NCI-H2081 treated with DMSO at 0.1 percent for 48 hours (cell line): ENCODE measurements at regions not wholly inside any gene's neighbourhood (a gene's known extent, or its start where the extent isn't known, plus 50 kb on each side); places are given as distances from the start of the nearest gene placed in this dataset.
A peak's percentile ranks its signal among the peaks of the same experiment; 100 is the strongest.

Experiments used
- DNase-seq: peaks from one replicate; lab custom pipeline; 2025; lab: John Stamatoyannopoulos, UW

DNA sequence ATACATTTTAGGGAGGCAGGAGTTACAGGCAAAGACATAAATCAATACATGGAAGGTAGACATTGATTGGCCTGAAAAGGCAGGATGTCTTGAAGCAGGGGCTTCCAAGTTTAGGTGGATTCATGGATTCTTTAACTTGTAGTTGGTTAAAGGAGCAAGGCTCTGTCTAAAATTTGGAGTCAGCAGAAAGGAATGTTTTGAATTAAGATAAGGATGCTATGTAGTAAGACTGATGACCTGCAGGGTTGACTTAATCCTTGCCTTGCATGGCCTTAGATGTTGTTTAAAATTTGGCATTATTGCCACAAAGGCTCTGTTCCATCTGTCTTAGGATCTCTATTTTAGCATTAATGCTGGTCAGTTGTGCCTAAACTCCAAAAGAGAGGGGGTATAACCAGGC, 171.3 kb downstream of the C5orf15 start:
- no peak for DNase-seq

GRCh38 chr5:133796186-133796585, 172.2 kb downstream of the C5orf15 start:
- no peak for DNase-seq

- peak; percentile 16 for DNase-seq
These were observed 173.5 kb downstream of the C5orf15 start for GRCh38 chr5:133794771-133795415.

- no peak for DNase-seq
These were observed 174.5 kb downstream of the C5orf15 start for GRCh38 chr5:133793756-133794465.

- no peak for DNase-seq
These were observed 175.8 kb downstream of the C5orf15 start for GRCh38 chr5:133792655-133793054.

DNA sequence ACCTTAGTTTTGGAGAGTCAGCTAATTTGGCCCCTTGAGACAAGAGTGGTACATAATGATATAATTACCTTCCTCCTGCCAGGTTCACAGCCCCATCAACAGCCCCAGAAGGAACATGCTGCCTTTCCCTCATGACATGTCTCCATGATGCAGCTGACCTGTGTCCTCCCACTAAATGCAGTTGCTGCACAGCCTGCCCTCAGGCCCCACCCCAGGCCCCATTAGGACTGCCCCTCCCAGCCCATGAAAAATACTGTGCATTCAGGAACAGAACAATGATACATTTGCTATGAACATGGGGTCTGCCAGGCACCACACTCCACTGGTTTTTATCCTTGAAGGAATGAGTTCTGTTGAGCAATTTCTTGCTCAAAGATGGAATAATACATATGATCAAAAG, 176.4 kb downstream of the C5orf15 start:
- no peak for DNase-seq

GRCh38 chr5:133790898-133791297, 177.5 kb downstream of the C5orf15 start:
- no peak for DNase-seq

DNA sequence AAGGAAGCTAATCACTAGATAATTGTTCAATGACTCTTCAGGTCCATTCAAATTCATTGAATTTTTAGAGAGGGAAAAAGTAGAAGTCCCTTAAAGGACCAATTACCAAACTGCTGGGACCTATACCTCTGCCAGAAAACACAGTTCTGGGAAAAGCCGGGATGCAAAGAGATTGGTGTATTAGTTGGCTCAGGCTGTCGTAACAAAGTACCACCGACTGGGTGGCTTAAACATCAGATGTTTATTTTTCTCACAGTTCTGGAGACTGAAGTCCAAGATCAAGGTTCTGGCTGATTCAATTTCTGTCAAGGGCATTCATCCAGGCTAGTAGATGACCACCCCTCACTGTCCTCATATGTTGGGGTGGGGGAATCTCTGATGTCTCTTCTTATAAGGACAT, 177.1 kb upstream of the FSTL4 start:
- no peak for DNase-seq

DNA sequence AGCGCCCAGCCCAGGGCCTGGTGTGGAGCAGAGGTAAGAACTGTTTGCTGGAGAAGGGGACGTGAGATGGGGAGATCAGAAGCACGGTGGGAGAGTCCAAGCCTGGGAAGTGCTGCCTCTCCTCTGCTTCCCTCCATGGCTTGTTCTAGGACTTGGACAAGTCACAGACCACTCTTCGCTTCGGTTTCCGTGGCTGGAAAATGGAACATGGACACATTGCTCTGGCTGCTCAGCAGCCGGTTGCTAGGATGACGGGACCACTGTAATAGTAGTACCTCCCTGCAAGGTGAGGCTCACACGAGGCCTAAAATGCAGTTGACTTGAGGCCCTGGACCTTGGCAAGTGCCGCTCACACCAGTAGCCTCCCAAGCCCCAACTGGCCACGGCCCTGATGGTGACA, 175.8 kb upstream of the FSTL4 start:
- DNase-seq = no peak

DNA sequence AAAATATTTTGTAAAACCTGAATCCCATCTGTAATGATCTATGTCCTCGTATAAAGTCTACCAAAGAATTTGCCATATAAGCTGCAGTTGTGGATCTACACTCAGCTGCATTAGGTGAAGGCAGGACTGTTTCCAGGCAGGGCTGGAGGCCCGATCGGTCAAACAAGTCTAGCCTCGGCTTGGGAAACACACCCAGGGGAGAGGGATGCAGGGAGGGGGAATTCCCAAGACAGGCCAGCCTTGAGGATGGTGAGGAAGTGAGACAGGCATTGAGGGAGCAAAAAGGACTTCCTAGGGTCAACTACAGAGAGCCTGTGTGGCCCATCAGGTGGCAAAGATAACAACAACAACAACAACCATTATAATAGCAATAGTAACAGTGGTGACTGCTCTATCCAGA, 174.1 kb upstream of the FSTL4 start:
- no peak for DNase-seq

DNA sequence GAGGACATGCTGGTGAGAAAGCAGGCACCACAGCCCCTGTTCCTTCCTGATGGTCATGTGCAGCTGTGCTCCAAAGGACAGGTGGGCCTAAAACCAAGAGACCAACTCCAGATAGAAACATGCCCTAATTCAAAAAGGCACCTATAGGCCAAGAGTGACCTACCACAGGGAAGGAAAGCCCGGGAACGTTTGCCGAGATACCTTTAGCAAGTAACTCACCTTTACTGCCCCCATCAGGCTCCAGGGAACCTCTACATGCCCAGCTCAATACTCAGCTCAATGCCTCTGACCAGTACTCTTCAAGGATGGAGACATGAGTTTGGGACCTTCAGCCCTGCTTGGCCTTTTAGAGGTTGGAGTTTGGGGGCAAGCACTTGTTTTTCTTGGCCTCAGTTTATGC, 172.8 kb upstream of the FSTL4 start:
- DNase-seq = no peak

DNA sequence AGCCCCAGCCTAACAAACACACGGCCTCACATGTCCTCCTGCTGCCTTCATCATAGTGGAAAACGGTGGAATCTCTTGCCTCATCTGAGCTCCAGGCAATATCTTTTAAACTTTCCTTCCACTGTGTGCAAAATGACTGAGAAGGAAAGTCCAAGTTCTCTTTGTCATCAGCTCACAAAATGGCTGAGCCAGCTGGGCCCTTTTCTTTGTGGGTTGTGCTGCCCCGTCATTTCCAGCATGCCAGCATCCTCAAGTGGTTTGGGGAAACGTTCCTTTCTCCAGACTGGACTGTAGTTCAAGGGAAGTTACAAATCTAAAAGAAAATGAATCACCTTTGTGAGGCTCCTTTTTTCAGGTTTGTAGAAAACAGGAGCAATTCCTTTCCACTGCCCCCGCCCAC, 171.1 kb upstream of the FSTL4 start:
- DNase-seq = no peak

- no peak for DNase-seq
These were observed 170.4 kb upstream of the FSTL4 start for GRCh38 chr5:133782736-133783135.

GRCh38 chr5:133781436-133782225, 169.3 kb upstream of the FSTL4 start:
- no peak for DNase-seq

DNA sequence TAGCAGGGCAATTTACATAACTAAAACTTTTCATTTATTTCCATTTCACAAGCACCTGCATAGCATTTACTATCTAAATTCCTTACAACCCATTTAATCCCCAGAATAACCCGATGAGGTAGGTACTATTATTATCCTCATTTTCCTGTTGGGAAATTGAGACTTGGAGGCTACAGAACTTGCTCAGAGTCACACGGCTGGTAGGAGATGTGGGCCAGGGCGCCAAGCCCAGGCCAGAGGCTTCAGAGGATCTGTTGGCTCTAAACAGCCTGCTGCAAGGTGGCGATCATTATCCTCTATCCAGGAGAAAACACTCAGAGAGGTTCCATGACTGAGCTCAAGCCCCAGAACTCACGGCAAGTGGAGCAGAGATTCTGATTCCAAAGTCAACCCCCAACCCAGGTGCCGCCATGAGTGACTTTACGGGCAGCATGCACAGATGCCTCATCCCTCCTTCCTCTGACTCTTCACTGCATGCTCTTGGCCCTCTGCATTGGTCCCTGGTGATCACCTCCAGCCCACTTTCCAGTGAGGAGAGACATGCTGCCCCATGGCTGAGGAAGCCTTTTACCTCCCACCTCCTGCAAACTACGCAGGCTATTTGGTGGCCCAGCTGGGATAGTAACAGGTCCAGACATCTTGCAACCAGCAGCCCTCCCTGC, 168.4 kb upstream of the FSTL4 start:
- no peak for DNase-seq

GRCh38 chr5:133779828-133780475, 167.6 kb upstream of the FSTL4 start:
- no peak for DNase-seq

GRCh38 chr5:133778636-133779035, 166.3 kb upstream of the FSTL4 start:
- DNase-seq = no peak

DNA sequence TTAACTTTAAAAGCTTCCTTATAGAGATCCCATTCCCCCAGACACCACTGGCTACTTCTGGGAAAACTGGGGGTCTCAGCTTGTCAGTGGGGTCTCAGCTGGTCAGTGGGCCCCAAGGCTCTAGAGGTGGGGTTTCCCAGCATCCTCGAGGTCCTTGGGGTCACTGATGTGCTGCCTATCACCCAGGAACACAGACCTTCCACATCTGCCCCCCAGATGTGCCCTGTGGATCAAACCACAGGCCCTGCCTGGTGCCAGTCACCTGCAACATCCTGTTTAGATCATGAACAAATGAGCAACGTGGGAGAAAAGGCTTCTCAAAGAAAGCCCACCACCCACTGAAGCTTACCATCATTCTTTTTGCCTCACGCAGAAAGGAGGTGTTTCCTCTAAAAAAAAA, 165.6 kb upstream of the FSTL4 start:
- DNase-seq = no peak

GRCh38 chr5:133775584-133776304, 163.4 kb upstream of the FSTL4 start:
- no peak for DNase-seq

DNA sequence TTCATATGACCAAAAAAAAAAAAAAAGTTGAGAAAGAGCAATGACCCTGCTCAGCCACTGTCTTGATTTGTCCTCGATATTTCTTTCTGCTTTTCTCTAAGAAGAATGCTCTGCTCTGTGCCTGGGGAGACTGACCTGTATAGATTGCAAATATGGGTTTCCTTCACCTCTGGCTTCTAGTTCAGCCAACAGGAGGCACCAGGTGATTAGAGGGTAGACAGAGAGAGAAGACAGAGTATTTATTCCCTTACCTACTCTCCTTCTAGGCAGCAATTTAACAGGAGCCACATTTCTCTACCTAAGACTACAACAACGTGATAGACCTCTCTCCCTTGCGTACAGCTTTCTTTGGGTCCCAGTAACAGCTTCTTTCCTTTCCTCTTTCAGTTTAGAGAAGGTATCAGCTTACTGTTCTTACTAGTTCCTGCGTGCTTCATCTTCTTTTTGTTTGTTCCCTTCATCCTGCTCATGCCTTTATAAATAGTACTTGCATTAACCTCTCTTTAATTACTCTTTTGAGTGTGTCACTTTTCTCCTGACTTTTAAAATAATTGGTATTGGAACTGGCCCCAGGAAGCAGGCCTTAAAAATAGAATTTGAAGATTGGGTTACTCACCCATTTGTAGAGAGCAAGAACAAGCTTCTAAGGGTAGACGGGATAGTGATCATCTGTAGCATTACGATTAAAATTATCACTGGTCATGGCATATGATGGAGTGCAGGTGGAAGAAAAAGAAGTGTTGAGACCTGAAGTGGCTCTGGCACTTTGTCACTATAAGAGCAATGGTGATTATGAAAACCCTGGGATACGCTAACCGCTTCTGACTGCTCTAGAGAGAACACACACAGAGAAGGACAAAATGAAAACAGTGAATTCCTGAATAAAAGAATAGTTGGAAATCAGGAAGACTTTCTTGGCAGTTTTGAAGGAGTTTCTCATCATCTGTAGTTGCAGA, 161.2 kb upstream of the FSTL4 start:
- DNase-seq = no peak
